Osteoblast (primary cell): ENCODE measurements at regions not wholly inside any gene's neighbourhood (a gene's known extent, or its start where the extent isn't known, plus 50 kb on each side); places are given as distances from the start of the nearest gene placed in this dataset.
"Not testable (repeated sequence)": the region's sequence is repeated elsewhere in the genome, so short reads cannot be mapped to it uniquely, and the experiment has no call there.

Experiments used
- DNase-seq: peaks from one replicate; pipeline ENCODE4 v3.0.0; 2011; ENCODE audit warnings: low spot score, mixed read lengths; ENCODE audit not compliant: insufficient read length; ENCODE audit errors: missing footprints
- H2AFZ ChIP-seq: 2 replicates; pipeline ENCODE4 v1.6.0; 2011; ENCODE audit warnings: mild to moderate bottlenecking, low read length
- H3K27ac ChIP-seq: 2 replicates; pipeline ENCODE4 v1.5.1; 2011; ENCODE audit warnings: mild to moderate bottlenecking, low read depth, low read length, moderate library complexity
- H3K27me3 ChIP-seq: 2 replicates; pipeline ENCODE4 v1.6.0; 2012; ENCODE audit warnings: mild to moderate bottlenecking, control low read depth, inconsistent platforms, low read length, moderate library complexity; ENCODE audit not compliant: insufficient read depth
- H3K36me3 ChIP-seq: 2 replicates; pipeline ENCODE4 v1.5.1; 2011; ENCODE audit warnings: mild to moderate bottlenecking, low read length, control low read depth, moderate library complexity; ENCODE audit not compliant: insufficient read depth
- H3K4me1 ChIP-seq: 2 replicates; pipeline ENCODE4 v1.5.1; 2011; ENCODE audit warnings: mild to moderate bottlenecking, low read length, control low read depth, moderate library complexity; ENCODE audit not compliant: insufficient read depth
- H3K4me2 ChIP-seq: 2 replicates; pipeline ENCODE4 v1.6.0; 2011; ENCODE audit warnings: mild to moderate bottlenecking, low read length; ENCODE audit not compliant: insufficient read depth
- H3K4me3 ChIP-seq: fragments of 200-600 bp; sonication (generic); 3 replicates; pipeline ENCODE4 v1.5.1; 2012; ENCODE audit warnings: mild to moderate bottlenecking, low read length, inconsistent platforms; ENCODE audit not compliant: insufficient read depth
- H3K79me2 ChIP-seq: 2 replicates; pipeline ENCODE4 v1.6.0; 2012; ENCODE audit warnings: mild to moderate bottlenecking, low read length, control low read depth, inconsistent platforms; ENCODE audit not compliant: insufficient read depth
- H3K9me3 ChIP-seq: 2 replicates; pipeline ENCODE4 v1.5.1; 2011; ENCODE audit warnings: low read depth, low read length, control low read depth
- H4K20me1 ChIP-seq: 2 replicates; pipeline ENCODE4 v1.6.0; 2012; ENCODE audit warnings: mild to moderate bottlenecking, low read length, control low read depth; ENCODE audit not compliant: insufficient read depth
- TF ChIP-seq, protein P1 (sequence below): IDR thresholded peaks from 2 replicates; pipeline ENCODE4 v1.5.1; 2011; ENCODE audit warnings: mild to moderate bottlenecking, low read depth, low read length, moderate library complexity; ENCODE audit errors: extremely low read depth

- H3K36me3 ChIP-seq, H3K4me1 ChIP-seq, H3K4me2 ChIP-seq, H4K20me1 ChIP-seq, H3K4me3 ChIP-seq, H3K9me3 ChIP-seq, H3K27me3 ChIP-seq, H3K27ac ChIP-seq, H2AFZ ChIP-seq: not testable (repeated sequence)
- peaks cover 29% of the 10 kb centered on the region for H3K79me2 ChIP-seq
- peak; percentile 26 for DNase-seq
Measured at GRCh38 chr1:829932-830331, 93.8 kb upstream of the SAMD11 start.

- H3K9me3 ChIP-seq, H2AFZ ChIP-seq, DNase-seq, H3K4me1 ChIP-seq, H3K36me3 ChIP-seq, H3K27ac ChIP-seq, H3K27me3 ChIP-seq, H3K4me3 ChIP-seq, H3K4me2 ChIP-seq, H4K20me1 ChIP-seq: not testable (repeated sequence)
- peaks cover 22% of the 10 kb centered on the region for H3K79me2 ChIP-seq
Measured at GRCh38 chr1:830750-831149, 93.0 kb upstream of the SAMD11 start.

DNA sequence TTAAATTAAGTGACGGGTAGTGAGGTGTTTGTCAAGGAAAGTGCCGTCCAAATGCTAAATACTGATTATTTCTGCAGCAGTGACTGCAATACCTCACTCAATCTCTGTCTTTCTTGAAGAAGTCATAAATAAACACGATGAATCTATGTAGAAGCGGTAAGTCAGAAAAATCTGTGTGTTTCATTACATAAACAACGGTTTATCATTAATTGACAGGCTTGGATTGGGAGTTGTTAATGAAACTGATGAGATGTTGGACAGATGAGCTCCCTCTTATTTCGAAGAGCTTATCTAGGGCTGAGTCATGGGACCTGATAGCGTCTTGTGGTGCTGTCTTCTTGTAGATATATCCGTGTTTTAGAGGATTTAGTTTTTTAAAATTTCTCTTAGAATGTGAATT is 92.2 kb upstream of the SAMD11 start:
- Histone ChIP-seq H3K79me2 (peaks cover 19% of the 10 kb centered on the region), H3K4me2 (no peak overlapping the region), H3K4me1 (no peaks in the 10 kb centered on the region), H3K9me3 (no peaks in the 10 kb centered on the region), H2AFZ (no peak overlapping the region), H3K27ac (no peak overlapping the region), H3K4me3 (no peak overlapping the region), H3K36me3 (peaks cover 7% of the 10 kb centered on the region), H4K20me1 (no peaks in the 10 kb centered on the region), H3K27me3 (no peaks in the 10 kb centered on the region)
- DNase-seq = no peak
- TF ChIP-seq, protein P1, sequence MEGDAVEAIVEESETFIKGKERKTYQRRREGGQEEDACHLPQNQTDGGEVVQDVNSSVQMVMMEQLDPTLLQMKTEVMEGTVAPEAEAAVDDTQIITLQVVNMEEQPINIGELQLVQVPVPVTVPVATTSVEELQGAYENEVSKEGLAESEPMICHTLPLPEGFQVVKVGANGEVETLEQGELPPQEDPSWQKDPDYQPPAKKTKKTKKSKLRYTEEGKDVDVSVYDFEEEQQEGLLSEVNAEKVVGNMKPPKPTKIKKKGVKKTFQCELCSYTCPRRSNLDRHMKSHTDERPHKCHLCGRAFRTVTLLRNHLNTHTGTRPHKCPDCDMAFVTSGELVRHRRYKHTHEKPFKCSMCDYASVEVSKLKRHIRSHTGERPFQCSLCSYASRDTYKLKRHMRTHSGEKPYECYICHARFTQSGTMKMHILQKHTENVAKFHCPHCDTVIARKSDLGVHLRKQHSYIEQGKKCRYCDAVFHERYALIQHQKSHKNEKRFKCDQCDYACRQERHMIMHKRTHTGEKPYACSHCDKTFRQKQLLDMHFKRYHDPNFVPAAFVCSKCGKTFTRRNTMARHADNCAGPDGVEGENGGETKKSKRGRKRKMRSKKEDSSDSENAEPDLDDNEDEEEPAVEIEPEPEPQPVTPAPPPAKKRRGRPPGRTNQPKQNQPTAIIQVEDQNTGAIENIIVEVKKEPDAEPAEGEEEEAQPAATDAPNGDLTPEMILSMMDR = no peak

DNA sequence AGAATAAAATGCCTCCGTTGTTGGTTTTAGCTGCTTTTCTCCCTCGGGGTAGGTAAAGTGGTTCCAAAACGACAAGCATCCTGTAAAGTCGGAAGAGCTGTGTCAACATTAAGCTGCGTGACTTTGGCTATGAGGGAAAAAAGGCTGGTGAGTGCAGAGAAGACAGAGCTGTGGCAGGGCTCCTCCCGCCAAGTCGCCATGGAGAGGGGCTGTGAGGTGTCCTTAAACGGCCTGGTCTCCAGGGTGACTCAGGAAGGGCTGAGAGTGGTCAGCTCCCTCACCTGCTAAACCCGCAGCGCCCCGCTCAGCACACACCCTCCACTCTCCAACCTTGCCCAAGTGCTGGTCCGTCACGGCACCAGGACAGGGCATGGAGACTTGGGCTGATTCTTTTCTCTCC is 91.6 kb upstream of the SAMD11 start:
- Histone ChIP-seq H3K27me3 (no peaks in the 10 kb centered on the region), H3K79me2 (peaks cover 17% of the 10 kb centered on the region), H4K20me1 (no peaks in the 10 kb centered on the region), H3K9me3 (no peaks in the 10 kb centered on the region), H3K27ac (no peak overlapping the region), H3K36me3 (peaks cover 7% of the 10 kb centered on the region), H3K4me1 (no peaks in the 10 kb centered on the region), H2AFZ (no peak overlapping the region), H3K4me3 (no peak overlapping the region), H3K4me2 (no peak overlapping the region)
- peak; percentile 4 for DNase-seq
- TF ChIP-seq, protein P1 = no peak

DNA sequence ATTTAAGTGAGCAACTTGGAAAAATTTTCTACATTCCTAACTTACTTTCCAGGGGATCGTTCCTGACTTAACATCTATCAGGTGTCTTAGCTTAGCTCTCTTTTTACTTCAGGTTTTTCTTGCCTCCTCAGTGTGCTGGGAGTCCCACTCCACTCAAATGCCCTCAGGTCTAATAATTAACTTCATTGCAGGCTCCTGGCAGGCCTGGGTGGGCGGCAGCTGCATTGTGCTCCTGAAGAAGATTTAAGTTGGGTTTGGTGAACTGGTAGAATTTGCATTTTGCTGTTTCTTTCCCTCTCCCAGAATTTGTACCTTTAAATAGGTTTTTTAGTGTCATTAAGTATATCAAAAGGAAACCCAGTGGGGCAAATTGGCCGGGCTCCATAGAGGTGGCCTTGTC is 90.5 kb upstream of the SAMD11 start:
- not testable (repeated sequence) for H3K4me1 ChIP-seq, H4K20me1 ChIP-seq, H3K4me2 ChIP-seq, H2AFZ ChIP-seq, H3K36me3 ChIP-seq, H3K9me3 ChIP-seq, H3K4me3 ChIP-seq, H3K27ac ChIP-seq, DNase-seq, H3K27me3 ChIP-seq
- H3K79me2 ChIP-seq = peaks cover 17% of the 10 kb centered on the region

GRCh38 chr1:835509-835908 is 88.2 kb upstream of the SAMD11 start:
- H3K36me3 ChIP-seq, H4K20me1 ChIP-seq, H3K4me3 ChIP-seq, DNase-seq, H3K79me2 ChIP-seq, H2AFZ ChIP-seq, H3K27ac ChIP-seq, H3K4me2 ChIP-seq, H3K4me1 ChIP-seq, H3K27me3 ChIP-seq, H3K9me3 ChIP-seq: not testable (repeated sequence)

- not testable (repeated sequence) for H3K4me3 ChIP-seq, H3K27ac ChIP-seq, H4K20me1 ChIP-seq, H2AFZ ChIP-seq, H3K27me3 ChIP-seq, H3K4me1 ChIP-seq, H3K79me2 ChIP-seq, H3K9me3 ChIP-seq, H3K4me2 ChIP-seq, DNase-seq, H3K36me3 ChIP-seq
Measured at GRCh38 chr1:837601-838000, 86.1 kb upstream of the SAMD11 start.

GRCh38 chr1:838291-838690 is 85.4 kb upstream of the SAMD11 start:
- not testable (repeated sequence) for H4K20me1 ChIP-seq, H3K4me3 ChIP-seq, H3K9me3 ChIP-seq, H3K27me3 ChIP-seq, H3K36me3 ChIP-seq, DNase-seq, H3K27ac ChIP-seq, H3K4me1 ChIP-seq, H2AFZ ChIP-seq, H3K79me2 ChIP-seq, H3K4me2 ChIP-seq
